HL-60 (cell line): ENCODE measurements at regions not wholly inside any gene's neighbourhood (a gene's known extent, or its start where the extent isn't known, plus 50 kb on each side); places are given as distances from the start of the nearest gene placed in this dataset.

Experiments
- DNase-seq, 2 experiments: peaks; one replicate each; pipeline ENCODE4 v3.0.0-alpha.2; 2010 to 2020; ENCODE audit warnings: low read depth in 1 of 2, low spot score in 1 of 2
- H3K27ac ChIP-seq: fragments of 250-450 bp; sonication (Bioruptor Pico); replicated peaks from 2 replicates; pipeline ENCODE4 v1.5.1; 2020; ENCODE audit warnings: mild to moderate bottlenecking, moderate library complexity
- H3K27me3 ChIP-seq: fragments of 250-450 bp; sonication (Bioruptor Pico); 2 replicates; pipeline ENCODE4 v1.5.1; 2021; ENCODE audit warnings: mild to moderate bottlenecking, moderate library complexity; ENCODE audit not compliant: insufficient read depth, poor library complexity, severe bottlenecking
- H3K4me3 ChIP-seq: replicated peaks from 2 replicates; pipeline ENCODE4 v1.5.1; 2011; ENCODE audit warnings: mild to moderate bottlenecking, control low read depth, low read length; ENCODE audit not compliant: insufficient read depth
- GABPA ChIP-seq: IDR thresholded peaks from 2 replicates; pipeline ENCODE4 v1.6.1; 2012; ENCODE audit warnings: low read depth
- POLR2AphosphoS5 ChIP-seq: IDR thresholded peaks from 2 replicates; pipeline ENCODE4 v1.6.1; 2012; ENCODE audit warnings: low read depth
- SPI1 ChIP-seq: IDR thresholded peaks from 2 replicates; pipeline ENCODE4 v1.6.1; 2012; ENCODE audit warnings: low read depth, mild to moderate bottlenecking, borderline replicate concordance
- TF ChIP-seq, protein P1 (sequence below): IDR thresholded peaks from one replicate; pipeline ENCODE4 v1.5.1; 2011; ENCODE audit warnings: low read length, control low read depth, inconsistent platforms; ENCODE audit not compliant: insufficient read depth
- TF ChIP-seq, protein P2 (sequence below): IDR thresholded peaks from 2 replicates; pipeline ENCODE4 v1.6.1; 2012; ENCODE audit warnings: low read depth; ENCODE audit not compliant: insufficient replicate concordance

DNA sequence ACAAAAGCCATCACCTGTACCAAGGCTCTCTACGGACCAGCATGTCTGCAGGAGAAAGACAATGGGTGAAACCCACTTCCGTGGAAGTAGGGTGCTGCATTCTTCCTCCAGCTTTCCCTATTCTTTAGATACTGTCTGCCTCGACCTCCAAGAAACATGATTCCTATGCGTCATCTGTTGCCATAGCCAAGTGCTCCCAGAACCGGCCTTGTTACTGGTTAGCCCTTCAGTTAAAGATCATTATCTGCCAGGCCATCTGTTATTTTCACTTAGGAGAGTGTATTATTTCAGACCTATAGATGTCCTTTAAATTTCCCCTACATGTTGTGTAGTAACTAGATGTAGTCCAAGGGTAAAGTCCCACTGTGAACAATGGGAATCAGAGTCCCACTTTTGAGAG lies 89.0 kb upstream of the KIAA1217 start:
- no peak for DNase-seq
- no peaks in the 10 kb centered on the region for H3K27me3 ChIP-seq
- no peak overlapping the region for H3K27ac ChIP-seq
- H3K4me3 ChIP-seq = no peak overlapping the region
- TF ChIP-seq, protein P1, sequence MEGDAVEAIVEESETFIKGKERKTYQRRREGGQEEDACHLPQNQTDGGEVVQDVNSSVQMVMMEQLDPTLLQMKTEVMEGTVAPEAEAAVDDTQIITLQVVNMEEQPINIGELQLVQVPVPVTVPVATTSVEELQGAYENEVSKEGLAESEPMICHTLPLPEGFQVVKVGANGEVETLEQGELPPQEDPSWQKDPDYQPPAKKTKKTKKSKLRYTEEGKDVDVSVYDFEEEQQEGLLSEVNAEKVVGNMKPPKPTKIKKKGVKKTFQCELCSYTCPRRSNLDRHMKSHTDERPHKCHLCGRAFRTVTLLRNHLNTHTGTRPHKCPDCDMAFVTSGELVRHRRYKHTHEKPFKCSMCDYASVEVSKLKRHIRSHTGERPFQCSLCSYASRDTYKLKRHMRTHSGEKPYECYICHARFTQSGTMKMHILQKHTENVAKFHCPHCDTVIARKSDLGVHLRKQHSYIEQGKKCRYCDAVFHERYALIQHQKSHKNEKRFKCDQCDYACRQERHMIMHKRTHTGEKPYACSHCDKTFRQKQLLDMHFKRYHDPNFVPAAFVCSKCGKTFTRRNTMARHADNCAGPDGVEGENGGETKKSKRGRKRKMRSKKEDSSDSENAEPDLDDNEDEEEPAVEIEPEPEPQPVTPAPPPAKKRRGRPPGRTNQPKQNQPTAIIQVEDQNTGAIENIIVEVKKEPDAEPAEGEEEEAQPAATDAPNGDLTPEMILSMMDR = no peak
- TF ChIP-seq POLR2AphosphoS5 = no peak
- no peak for TF ChIP-seq GABPA
- no peak for TF ChIP-seq SPI1
- TF ChIP-seq, protein P2, sequence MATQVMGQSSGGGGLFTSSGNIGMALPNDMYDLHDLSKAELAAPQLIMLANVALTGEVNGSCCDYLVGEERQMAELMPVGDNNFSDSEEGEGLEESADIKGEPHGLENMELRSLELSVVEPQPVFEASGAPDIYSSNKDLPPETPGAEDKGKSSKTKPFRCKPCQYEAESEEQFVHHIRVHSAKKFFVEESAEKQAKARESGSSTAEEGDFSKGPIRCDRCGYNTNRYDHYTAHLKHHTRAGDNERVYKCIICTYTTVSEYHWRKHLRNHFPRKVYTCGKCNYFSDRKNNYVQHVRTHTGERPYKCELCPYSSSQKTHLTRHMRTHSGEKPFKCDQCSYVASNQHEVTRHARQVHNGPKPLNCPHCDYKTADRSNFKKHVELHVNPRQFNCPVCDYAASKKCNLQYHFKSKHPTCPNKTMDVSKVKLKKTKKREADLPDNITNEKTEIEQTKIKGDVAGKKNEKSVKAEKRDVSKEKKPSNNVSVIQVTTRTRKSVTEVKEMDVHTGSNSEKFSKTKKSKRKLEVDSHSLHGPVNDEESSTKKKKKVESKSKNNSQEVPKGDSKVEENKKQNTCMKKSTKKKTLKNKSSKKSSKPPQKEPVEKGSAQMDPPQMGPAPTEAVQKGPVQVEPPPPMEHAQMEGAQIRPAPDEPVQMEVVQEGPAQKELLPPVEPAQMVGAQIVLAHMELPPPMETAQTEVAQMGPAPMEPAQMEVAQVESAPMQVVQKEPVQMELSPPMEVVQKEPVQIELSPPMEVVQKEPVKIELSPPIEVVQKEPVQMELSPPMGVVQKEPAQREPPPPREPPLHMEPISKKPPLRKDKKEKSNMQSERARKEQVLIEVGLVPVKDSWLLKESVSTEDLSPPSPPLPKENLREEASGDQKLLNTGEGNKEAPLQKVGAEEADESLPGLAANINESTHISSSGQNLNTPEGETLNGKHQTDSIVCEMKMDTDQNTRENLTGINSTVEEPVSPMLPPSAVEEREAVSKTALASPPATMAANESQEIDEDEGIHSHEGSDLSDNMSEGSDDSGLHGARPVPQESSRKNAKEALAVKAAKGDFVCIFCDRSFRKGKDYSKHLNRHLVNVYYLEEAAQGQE = no peak

DNA sequence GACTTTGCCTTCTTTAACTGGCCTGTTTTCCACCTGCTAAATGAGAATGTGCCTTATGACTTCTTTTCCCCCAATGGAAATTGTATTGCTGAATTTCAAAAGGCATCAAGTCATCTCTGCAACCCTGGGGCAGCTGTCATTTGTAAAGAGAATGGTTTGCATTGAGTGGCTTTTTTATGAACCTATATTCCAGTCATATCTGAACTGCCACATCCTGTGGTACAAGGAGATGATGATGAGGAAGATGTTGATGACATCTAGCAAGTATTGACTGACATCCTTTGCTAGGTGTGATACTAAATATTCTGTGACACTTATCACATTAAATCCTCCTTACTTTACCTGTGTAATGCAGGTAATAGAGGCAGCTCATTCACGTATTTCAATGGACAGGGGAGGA lies 88.3 kb upstream of the KIAA1217 start:
- no peak for DNase-seq
- H3K4me3 ChIP-seq = no peak overlapping the region
- no peaks in the 10 kb centered on the region for H3K27me3 ChIP-seq
- TF ChIP-seq SPI1 = no peak
- TF ChIP-seq, protein P1 = no peak
- TF ChIP-seq, protein P2 = no peak
- TF ChIP-seq GABPA = no peak
- TF ChIP-seq POLR2AphosphoS5 = no peak
- no peak overlapping the region for H3K27ac ChIP-seq

DNA sequence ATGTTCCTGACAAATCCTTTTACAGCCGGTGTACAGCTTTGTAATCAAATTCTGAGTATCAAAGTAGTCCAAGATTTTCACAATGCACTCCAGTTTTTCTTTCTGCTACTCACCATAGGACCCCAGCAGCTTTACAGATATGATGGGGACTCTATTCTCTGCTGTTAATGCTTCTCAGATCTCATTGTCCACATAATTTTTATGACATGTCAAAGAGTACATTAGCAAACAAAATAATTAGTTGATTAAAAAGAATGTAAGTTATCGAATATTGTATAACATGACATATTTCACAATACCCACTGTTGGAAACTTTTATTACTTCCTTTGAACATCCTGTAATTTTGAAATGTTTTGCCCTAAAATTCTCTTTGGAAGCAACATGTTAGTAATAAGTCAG lies 81.4 kb upstream of the KIAA1217 start:
- DNase-seq = no peak
- H3K27me3 ChIP-seq = no peaks in the 10 kb centered on the region
- H3K27ac ChIP-seq = no peak overlapping the region
- H3K4me3 ChIP-seq = no peak overlapping the region
- TF ChIP-seq POLR2AphosphoS5 = no peak
- TF ChIP-seq SPI1 = no peak
- TF ChIP-seq, protein P2 = no peak
- TF ChIP-seq, protein P1 = no peak
